ENCODE measurements at regions not wholly inside any gene's neighbourhood (a gene's known extent, or its start where the extent isn't known, plus 50 kb on each side); places are given as distances from the start of the nearest gene placed in this dataset.

GRCh38 chr20:11705512-11705911 is 212.2 kb upstream of the BTBD3 start:
- TF ChIP-seq CTCF (conservative IDR thresholded peaks at IDR 0.05; ENCODE audit: low read depth in 2 of 2) (no peak), CREB1 (CRISPR knock-in tag; IDR thresholded peaks at IDR 0.05; ENCODE audit: low read depth) (no peak), POLR2AphosphoS5 (IDR thresholded peaks at IDR 0.05; ENCODE audit: low read depth) (no peak), EZH2phosphoT487 (IDR thresholded peaks at IDR 0.05; ENCODE audit: unreplicated experiment) (no peak), EZH2 (IDR thresholded peaks at IDR 0.05; ENCODE audit: low read depth, unreplicated experiment) (no peak), STAT1 (IDR thresholded peaks at IDR 0.05; ENCODE audit: unreplicated experiment) (no peak), ZNF462 (CRISPR knock-in tag; IDR thresholded peaks at IDR 0.05) (no peak), JUNB (IDR thresholded peaks at IDR 0.05; ENCODE audit: unreplicated experiment) (no peak), ZNF331 (CRISPR knock-in tag; IDR thresholded peaks at IDR 0.05; ENCODE audit: low read depth) (no peak)

Data from GM23338 (cell line).